H1 (cell line): ENCODE measurements at regions not wholly inside any gene's neighbourhood (a gene's known extent, or its start where the extent isn't known, plus 50 kb on each side); places are given as distances from the start of the nearest gene placed in this dataset.

Experiments
- BRCA1 ChIP-seq: IDR thresholded peaks from 2 replicates; pipeline ENCODE4 v1.6.1; 2012; ENCODE audit warnings: low read depth, low read length, improper control_type of control experiment
- CBX8 ChIP-seq: fragments of 300-800, 300-1000 bp; sonication (generic); IDR thresholded peaks from 2 replicates; pipeline ENCODE4 v1.7.1; 2016; ENCODE audit warnings: low read depth, low read length, borderline replicate concordance
- EZH2 ChIP-seq: fragments of 200-600 bp; sonication (generic); IDR thresholded peaks from 2 replicates; pipeline ENCODE4 v1.7.1; 2012; ENCODE audit warnings: low read depth, mild to moderate bottlenecking, moderate library complexity, low read length, inconsistent platforms; ENCODE audit not compliant: severe bottlenecking
- POU5F1 ChIP-seq: IDR thresholded peaks from 2 replicates; pipeline ENCODE4 v1.6.1; 2011; ENCODE audit warnings: low read depth, mild to moderate bottlenecking, low read length, moderate library complexity
- SAP30 ChIP-seq: fragments of 300-600 bp; sonication (generic); IDR thresholded peaks from 2 replicates; pipeline ENCODE4 v1.7.1; 2012; ENCODE audit warnings: low read length, moderate library complexity, mild to moderate bottlenecking, inconsistent platforms; ENCODE audit not compliant: insufficient read depth, insufficient replicate concordance

- TF ChIP-seq BRCA1 (no peak), EZH2 (no peak), SAP30 (no peak), CBX8 (no peak), POU5F1 (no peak)
Measured at GRCh38 chr10:57817741-57818140, 450.0 kb downstream of the IPMK start (continued).
